HCT116 (cell line): ENCODE measurements at regions not wholly inside any gene's neighbourhood (a gene's known extent, or its start where the extent isn't known, plus 50 kb on each side); places are given as distances from the start of the nearest gene placed in this dataset.

Source experiments
- ATAC-seq: fragments of 200-7000 bp; cut with Tn5 transposase; 2 replicates; pipeline ENCODE4 v1.9.1; 2020; ENCODE audit warnings: mild to moderate bottlenecking, moderate library complexity
- BruUV-seq: library from RNA; stranded (reverse); fragments of 400-500 nt; replicated peaks from 2 replicates; lab custom pipeline; 2021; lab: Mats Ljungman, UMichigan
- CTCF ChIA-PET: fragments of 300-600 bp; sonication (Branson Sonifier 250); formaldehyde crosslinking; loops from one replicate; lab custom pipeline; 2021; ENCODE audit warnings: antibody characterized with exemption; lab: Charles Lee
- POLR2A ChIA-PET: fragments of 300-600, 350-600 bp; sonication (Branson Sonifier 250); formaldehyde crosslinking; loops from one replicate; lab custom pipeline; 2021; ENCODE audit warnings: antibody characterized with exemption; lab: Charles Lee
- RAD21 ChIA-PET, 2 experiments: fragments of 300-600 bp; sonication (Branson Sonifier 250); formaldehyde crosslinking; loops; one replicate each; lab custom pipeline; 2023; ENCODE audit warnings: low total read pairs in 2 of 2; ENCODE audit not compliant: uncharacterized antibody in 2 of 2, unreplicated experiment in 2 of 2, low non-redundant PET in 1 of 2; lab: Charles Lee
- DNase-seq: peaks from one replicate; pipeline ENCODE4 v3.0.0-alpha.2; 2010; ENCODE audit warnings: low read depth, low spot score
- H2AFZ ChIP-seq: fragments of 200-600 bp; shearing (Covaris generic), sonication (generic); 2 replicates; pipeline ENCODE4 v1.6.1; 2017; ENCODE audit warnings: low read depth, mixed run types, mixed read lengths, antibody characterized with exemption, low read length; ENCODE audit not compliant: poor library complexity, severe bottlenecking
- H3K27ac ChIP-seq: 2 replicates; pipeline ENCODE4 v1.5.1; 2012; ENCODE audit warnings: low read depth, low read length
- H3K27me3 ChIP-seq: fragments of 200-600 bp; sonication (generic); 2 replicates; pipeline ENCODE4 v1.6.1; 2016; ENCODE audit warnings: mixed run types, low read length, mixed read lengths; ENCODE audit not compliant: insufficient read depth
- H3K36me3 ChIP-seq, 2 experiments: fragments of 200-500 bp in 1 of 2; fragments of 200-600 bp in 1 of 2; sonication (Bioruptor generic) in 1 of 2; sonication (generic) in 1 of 2; 2 replicates each; pipeline versions ENCODE4 v1.5.1 to v1.6.1; 2014 to 2016; ENCODE audit warnings: low read length in 2 of 2, inconsistent platforms in 1 of 2, mixed read lengths in 1 of 2, mixed run types in 1 of 2; ENCODE audit not compliant: insufficient read depth in 2 of 2, control insufficient read depth in 1 of 2
- H3K4me1 ChIP-seq, 2 experiments: fragments of 200-600 bp in 1 of 2; sonication (generic) in 1 of 2; 2 replicates each; pipeline versions ENCODE4 v1.5.1 to v1.6.1; 2012 to 2017; ENCODE audit warnings: low read length in 2 of 2, inconsistent platforms in 1 of 2, mild to moderate bottlenecking in 1 of 2, mixed read lengths in 1 of 2, mixed run types in 1 of 2, moderate library complexity in 1 of 2; ENCODE audit not compliant: insufficient read depth in 2 of 2, control insufficient read depth in 1 of 2
- H3K4me2 ChIP-seq: fragments of 200-600 bp; sonication (generic); 2 replicates; pipeline ENCODE4 v1.6.1; 2017; ENCODE audit warnings: mixed run types, low read length, mixed read lengths
- H3K4me3 ChIP-seq, 2 experiments: fragments of 200-600 bp in 1 of 2; sonication (generic) in 1 of 2; replicated peaks in 1 of 2; 2 replicates each; pipeline ENCODE4 v1.5.1; 2011 to 2016; ENCODE audit warnings: low read length in 2 of 2, control low read depth in 1 of 2, low read depth in 1 of 2, mild to moderate bottlenecking in 1 of 2, mixed read lengths in 1 of 2, mixed run types in 1 of 2
- H3K79me2 ChIP-seq: fragments of 200-600 bp; sonication (generic); 2 replicates; pipeline ENCODE4 v1.6.1; 2017; ENCODE audit warnings: mild to moderate bottlenecking, mixed run types, low read length, moderate library complexity, mixed read lengths; ENCODE audit not compliant: insufficient read depth
- H3K9ac ChIP-seq: fragments of 200-600 bp; sonication (generic); 2 replicates; pipeline ENCODE4 v1.6.1; 2016; ENCODE audit warnings: low read length, mixed read lengths
- H3K9me2 ChIP-seq: fragments of 200-600 bp; sonication (generic), shearing (Covaris generic); 2 replicates; pipeline ENCODE4 v1.6.1; 2017; ENCODE audit warnings: mixed run types, mild to moderate bottlenecking, moderate library complexity; ENCODE audit not compliant: insufficient read depth
- H3K9me3 ChIP-seq, 2 experiments: fragments of 200-500 bp in 1 of 2; fragments of 200-600 bp in 1 of 2; sonication (Bioruptor generic) in 1 of 2; sonication (generic) in 1 of 2; 2 replicates each; pipeline ENCODE4 v1.6.1; 2014 to 2017; ENCODE audit warnings: low read length in 2 of 2, mixed read lengths in 2 of 2, inconsistent platforms in 1 of 2, low read depth in 1 of 2, mild to moderate bottlenecking in 1 of 2, mixed run types in 1 of 2, moderate library complexity in 1 of 2; ENCODE audit not compliant: control insufficient read depth in 1 of 2, insufficient read depth in 1 of 2
- H4K20me1 ChIP-seq: fragments of 200-600 bp; sonication (generic), shearing (Covaris generic); 2 replicates; pipeline ENCODE4 v1.6.1; 2017; ENCODE audit warnings: mixed run types, mild to moderate bottlenecking, moderate library complexity; ENCODE audit not compliant: insufficient read depth
- CEBPB ChIP-seq: IDR thresholded peaks from 2 replicates; pipeline ENCODE4 v1.6.1; 2012; ENCODE audit warnings: low read depth
- ELF1 ChIP-seq: IDR thresholded peaks from 2 replicates; pipeline ENCODE4 v1.6.1; 2012; ENCODE audit warnings: low read depth, borderline replicate concordance
- EZH2 ChIP-seq: fragments of 200-600 bp; sonication (generic); IDR thresholded peaks from 2 replicates; pipeline ENCODE4 v1.6.1; 2017; ENCODE audit warnings: antibody characterized with exemption, mixed run types
- EZH2phosphoT487 ChIP-seq: fragments of 200-600 bp; IDR thresholded peaks from 2 replicates; pipeline ENCODE4 v1.6.1; 2018; ENCODE audit warnings: antibody characterized with exemption, borderline replicate concordance
- POLR2A ChIP-seq: IDR thresholded peaks from 2 replicates; pipeline ENCODE4 v1.7.0; 2011; ENCODE audit warnings: borderline replicate concordance; ENCODE audit not compliant: insufficient read depth, insufficient read length; ENCODE audit errors: extremely low read depth
- RAD21 ChIP-seq: IDR thresholded peaks from 2 replicates; pipeline ENCODE4 v1.6.1; 2012; ENCODE audit warnings: low read depth, mild to moderate bottlenecking
- SIN3A ChIP-seq: IDR thresholded peaks from 2 replicates; pipeline ENCODE4 v1.6.1; 2012; ENCODE audit warnings: low read depth
- SP1 ChIP-seq: IDR thresholded peaks from 2 replicates; pipeline ENCODE4 v1.6.1; 2012; ENCODE audit warnings: low read depth
- TCF7L2 ChIP-seq: IDR thresholded peaks from 2 replicates; pipeline ENCODE4 v1.7.0; 2011; ENCODE audit warnings: borderline replicate concordance, inconsistent platforms; ENCODE audit not compliant: insufficient read depth, insufficient read length; ENCODE audit errors: extremely low read depth
- YY1 ChIP-seq: IDR thresholded peaks from 2 replicates; pipeline ENCODE4 v1.6.1; 2011; ENCODE audit warnings: low read length, low read depth, moderate library complexity, mild to moderate bottlenecking; ENCODE audit not compliant: insufficient replicate concordance; ENCODE audit errors: extremely low read depth
- ZFX ChIP-seq: fragments of 450-650 bp; IDR thresholded peaks from 2 replicates; pipeline ENCODE4 v1.6.1; 2017
- intact Hi-C: fragments of 100-400 bp; cut with micrococcal nuclease; formaldehyde crosslinking; loops from 2 replicates; pipeline ENCODE4 v1.10.0; 2022
- TF ChIP-seq, protein P1 (sequence below), 3 experiments: fragments of 200-600 bp in 1 of 3; sonication (generic) in 1 of 3; IDR thresholded peaks in 2 of 3; conservative IDR thresholded peaks in 1 of 3; 2 replicates each; pipeline ENCODE4 v1.5.1; 2012 to 2017; ENCODE audit warnings: low read depth in 2 of 3, low read length in 2 of 3, antibody characterized with exemption in 1 of 3, borderline replicate concordance in 1 of 3, control low read depth in 1 of 3, mild to moderate bottlenecking in 1 of 3, mixed read lengths in 1 of 3, mixed run types in 1 of 3, moderate library complexity in 1 of 3; ENCODE audit not compliant: insufficient read depth in 1 of 3
- TF ChIP-seq, protein P2 (sequence below): IDR thresholded peaks from 2 replicates; pipeline ENCODE4 v1.6.1; 2011; ENCODE audit warnings: mild to moderate bottlenecking, low read length, moderate library complexity; ENCODE audit not compliant: insufficient replicate concordance; ENCODE audit errors: extremely low read depth
- TF ChIP-seq, protein P3 (sequence below): IDR thresholded peaks from 2 replicates; pipeline ENCODE4 v1.6.1; 2012; ENCODE audit warnings: low read depth

DNA sequence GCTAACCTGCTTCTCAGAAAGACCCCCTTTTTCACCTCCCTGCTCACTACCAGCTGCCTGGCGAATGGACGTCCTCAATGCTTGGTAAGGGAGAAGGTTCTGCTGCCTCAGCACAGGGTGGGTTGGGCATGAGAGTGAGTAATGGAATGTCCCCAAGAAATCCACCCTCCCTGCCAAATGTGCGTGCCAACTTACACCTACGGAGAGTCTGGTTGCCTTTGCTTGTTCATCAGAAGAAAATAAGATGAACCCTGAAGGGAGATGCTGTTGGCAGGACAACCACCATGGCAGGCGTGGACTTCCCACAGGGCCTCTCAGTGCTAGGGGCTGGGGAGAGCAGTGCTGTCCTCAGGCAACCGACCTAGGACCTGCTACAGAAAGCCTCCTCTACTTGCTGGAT lies 106.0 kb downstream of the XCL2 start (continued):
- TF ChIP-seq, protein P1, sequence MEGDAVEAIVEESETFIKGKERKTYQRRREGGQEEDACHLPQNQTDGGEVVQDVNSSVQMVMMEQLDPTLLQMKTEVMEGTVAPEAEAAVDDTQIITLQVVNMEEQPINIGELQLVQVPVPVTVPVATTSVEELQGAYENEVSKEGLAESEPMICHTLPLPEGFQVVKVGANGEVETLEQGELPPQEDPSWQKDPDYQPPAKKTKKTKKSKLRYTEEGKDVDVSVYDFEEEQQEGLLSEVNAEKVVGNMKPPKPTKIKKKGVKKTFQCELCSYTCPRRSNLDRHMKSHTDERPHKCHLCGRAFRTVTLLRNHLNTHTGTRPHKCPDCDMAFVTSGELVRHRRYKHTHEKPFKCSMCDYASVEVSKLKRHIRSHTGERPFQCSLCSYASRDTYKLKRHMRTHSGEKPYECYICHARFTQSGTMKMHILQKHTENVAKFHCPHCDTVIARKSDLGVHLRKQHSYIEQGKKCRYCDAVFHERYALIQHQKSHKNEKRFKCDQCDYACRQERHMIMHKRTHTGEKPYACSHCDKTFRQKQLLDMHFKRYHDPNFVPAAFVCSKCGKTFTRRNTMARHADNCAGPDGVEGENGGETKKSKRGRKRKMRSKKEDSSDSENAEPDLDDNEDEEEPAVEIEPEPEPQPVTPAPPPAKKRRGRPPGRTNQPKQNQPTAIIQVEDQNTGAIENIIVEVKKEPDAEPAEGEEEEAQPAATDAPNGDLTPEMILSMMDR (IDR thresholded peaks at IDR 0.05 in 2 of 3, conservative IDR thresholded peaks at IDR 0.05 in 1 of 3; ENCODE audit: borderline replicate concordance in 1 of 3, insufficient read depth in 1 of 3, low read depth in 2 of 3, low read length in 2 of 3), result no peak
- TF ChIP-seq YY1, result no peak
- TF ChIP-seq EZH2phosphoT487, result no peak
- no peak for TF ChIP-seq ZFX
- TF ChIP-seq SP1, result no peak
- no peak for TF ChIP-seq POLR2A
- TF ChIP-seq, all 23 proteins: peak for 0

DNA sequence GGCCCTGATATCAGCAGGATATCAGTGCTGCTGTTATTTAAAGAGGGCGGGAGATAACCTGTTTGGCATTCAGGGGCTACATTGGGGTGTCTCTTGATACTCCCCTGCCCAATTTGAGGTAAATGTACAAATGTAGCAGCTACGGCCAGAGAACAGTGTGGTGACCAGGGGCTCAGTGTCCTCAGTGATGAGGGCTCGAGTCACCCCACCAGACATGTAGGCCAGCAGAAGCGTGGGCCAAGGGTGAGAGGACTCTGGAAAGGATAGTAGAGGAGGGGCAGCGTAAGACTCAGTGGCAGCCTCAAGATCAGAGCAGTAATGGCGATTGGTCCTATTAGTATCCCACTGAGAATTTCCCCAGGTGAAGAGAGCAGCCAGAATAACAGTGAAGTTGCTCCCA lies 108.4 kb downstream of the XCL2 start:
- Histone ChIP-seq H3K9ac (no peak overlapping the region), H3K4me1 (peaks cover 17 to 24% of the 10 kb centered on the region in 2 experiments; a peak in 3 of 4 replicates), H3K4me3 (no peak overlapping the region), H3K27ac (no peak overlapping the region), H2AFZ (no peak overlapping the region), H3K27me3 (no peaks in the 10 kb centered on the region), H3K9me2 (no peaks in the 10 kb centered on the region), H3K79me2 (no peaks in the 10 kb centered on the region), H3K9me3 (no peaks in the 10 kb centered on the region), H3K36me3 (no peaks in the 10 kb centered on the region), H3K4me2 (no peak overlapping the region), H4K20me1 (no peaks in the 10 kb centered on the region)
- DNase-seq, result no peak
- ChIA-PET POLR2A (no interaction called here), RAD21 (no interaction called here), CTCF (interaction anchor here (0.6 kb wide), 1 partner anchor 34 kb away, joined by 3 read pairs; no protein-coding TSS in a partner anchor)
- intact Hi-C loops, result no loop called here
- no peak for ATAC-seq
- BruUV-seq, result no TSS peak
- TF ChIP-seq TCF7L2 (no peak), YY1 (no peak), ELF1 (no peak), RAD21 (no peak), SIN3A (no peak), POLR2A (no peak), EZH2phosphoT487 (no peak), EZH2 (no peak), CEBPB (no peak), SP1 (no peak)
- TF ChIP-seq, protein P1 (IDR thresholded peaks at IDR 0.05 in 2 of 3, conservative IDR thresholded peaks at IDR 0.05 in 1 of 3; ENCODE audit: borderline replicate concordance in 1 of 3, insufficient read depth in 1 of 3, low read depth in 2 of 3, low read length in 2 of 3), result no peak
- TF ChIP-seq, protein P2, sequence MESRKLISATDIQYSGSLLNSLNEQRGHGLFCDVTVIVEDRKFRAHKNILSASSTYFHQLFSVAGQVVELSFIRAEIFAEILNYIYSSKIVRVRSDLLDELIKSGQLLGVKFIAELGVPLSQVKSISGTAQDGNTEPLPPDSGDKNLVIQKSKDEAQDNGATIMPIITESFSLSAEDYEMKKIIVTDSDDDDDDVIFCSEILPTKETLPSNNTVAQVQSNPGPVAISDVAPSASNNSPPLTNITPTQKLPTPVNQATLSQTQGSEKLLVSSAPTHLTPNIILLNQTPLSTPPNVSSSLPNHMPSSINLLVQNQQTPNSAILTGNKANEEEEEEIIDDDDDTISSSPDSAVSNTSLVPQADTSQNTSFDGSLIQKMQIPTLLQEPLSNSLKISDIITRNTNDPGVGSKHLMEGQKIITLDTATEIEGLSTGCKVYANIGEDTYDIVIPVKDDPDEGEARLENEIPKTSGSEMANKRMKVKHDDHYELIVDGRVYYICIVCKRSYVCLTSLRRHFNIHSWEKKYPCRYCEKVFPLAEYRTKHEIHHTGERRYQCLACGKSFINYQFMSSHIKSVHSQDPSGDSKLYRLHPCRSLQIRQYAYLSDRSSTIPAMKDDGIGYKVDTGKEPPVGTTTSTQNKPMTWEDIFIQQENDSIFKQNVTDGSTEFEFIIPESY, result no peak
- TF ChIP-seq, protein P3, sequence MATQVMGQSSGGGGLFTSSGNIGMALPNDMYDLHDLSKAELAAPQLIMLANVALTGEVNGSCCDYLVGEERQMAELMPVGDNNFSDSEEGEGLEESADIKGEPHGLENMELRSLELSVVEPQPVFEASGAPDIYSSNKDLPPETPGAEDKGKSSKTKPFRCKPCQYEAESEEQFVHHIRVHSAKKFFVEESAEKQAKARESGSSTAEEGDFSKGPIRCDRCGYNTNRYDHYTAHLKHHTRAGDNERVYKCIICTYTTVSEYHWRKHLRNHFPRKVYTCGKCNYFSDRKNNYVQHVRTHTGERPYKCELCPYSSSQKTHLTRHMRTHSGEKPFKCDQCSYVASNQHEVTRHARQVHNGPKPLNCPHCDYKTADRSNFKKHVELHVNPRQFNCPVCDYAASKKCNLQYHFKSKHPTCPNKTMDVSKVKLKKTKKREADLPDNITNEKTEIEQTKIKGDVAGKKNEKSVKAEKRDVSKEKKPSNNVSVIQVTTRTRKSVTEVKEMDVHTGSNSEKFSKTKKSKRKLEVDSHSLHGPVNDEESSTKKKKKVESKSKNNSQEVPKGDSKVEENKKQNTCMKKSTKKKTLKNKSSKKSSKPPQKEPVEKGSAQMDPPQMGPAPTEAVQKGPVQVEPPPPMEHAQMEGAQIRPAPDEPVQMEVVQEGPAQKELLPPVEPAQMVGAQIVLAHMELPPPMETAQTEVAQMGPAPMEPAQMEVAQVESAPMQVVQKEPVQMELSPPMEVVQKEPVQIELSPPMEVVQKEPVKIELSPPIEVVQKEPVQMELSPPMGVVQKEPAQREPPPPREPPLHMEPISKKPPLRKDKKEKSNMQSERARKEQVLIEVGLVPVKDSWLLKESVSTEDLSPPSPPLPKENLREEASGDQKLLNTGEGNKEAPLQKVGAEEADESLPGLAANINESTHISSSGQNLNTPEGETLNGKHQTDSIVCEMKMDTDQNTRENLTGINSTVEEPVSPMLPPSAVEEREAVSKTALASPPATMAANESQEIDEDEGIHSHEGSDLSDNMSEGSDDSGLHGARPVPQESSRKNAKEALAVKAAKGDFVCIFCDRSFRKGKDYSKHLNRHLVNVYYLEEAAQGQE, result no peak
